HCT116 (cell line): ENCODE measurements at regions not wholly inside any gene's neighbourhood (a gene's known extent, or its start where the extent isn't known, plus 50 kb on each side); places are given as distances from the start of the nearest gene placed in this dataset.
A peak's percentile ranks its signal among the peaks of the same experiment; 100 is the strongest.

Source experiments
- ATAC-seq: fragments of 200-7000 bp; cut with Tn5 transposase; 2 replicates; pipeline ENCODE4 v1.9.1; 2020; ENCODE audit warnings: mild to moderate bottlenecking, moderate library complexity
- BruUV-seq: library from RNA; stranded (reverse); fragments of 400-500 nt; replicated peaks from 2 replicates; lab custom pipeline; 2021; lab: Mats Ljungman, UMichigan
- CTCF ChIA-PET: fragments of 300-600 bp; sonication (Branson Sonifier 250); formaldehyde crosslinking; loops from one replicate; lab custom pipeline; 2021; ENCODE audit warnings: antibody characterized with exemption; lab: Charles Lee
- POLR2A ChIA-PET: fragments of 300-600, 350-600 bp; sonication (Branson Sonifier 250); formaldehyde crosslinking; loops from one replicate; lab custom pipeline; 2021; ENCODE audit warnings: antibody characterized with exemption; lab: Charles Lee
- RAD21 ChIA-PET, 2 experiments: fragments of 300-600 bp; sonication (Branson Sonifier 250); formaldehyde crosslinking; loops; one replicate each; lab custom pipeline; 2023; ENCODE audit warnings: low total read pairs in 2 of 2; ENCODE audit not compliant: uncharacterized antibody in 2 of 2, unreplicated experiment in 2 of 2, low non-redundant PET in 1 of 2; lab: Charles Lee
- DNase-seq: peaks from one replicate; pipeline ENCODE4 v3.0.0-alpha.2; 2010; ENCODE audit warnings: low read depth, low spot score
- H2AFZ ChIP-seq: fragments of 200-600 bp; shearing (Covaris generic), sonication (generic); 2 replicates; pipeline ENCODE4 v1.6.1; 2017; ENCODE audit warnings: low read depth, mixed run types, mixed read lengths, antibody characterized with exemption, low read length; ENCODE audit not compliant: poor library complexity, severe bottlenecking
- H3K27ac ChIP-seq: 2 replicates; pipeline ENCODE4 v1.5.1; 2012; ENCODE audit warnings: low read depth, low read length
- H3K27me3 ChIP-seq: fragments of 200-600 bp; sonication (generic); 2 replicates; pipeline ENCODE4 v1.6.1; 2016; ENCODE audit warnings: mixed run types, low read length, mixed read lengths; ENCODE audit not compliant: insufficient read depth
- H3K36me3 ChIP-seq, 2 experiments: fragments of 200-500 bp in 1 of 2; fragments of 200-600 bp in 1 of 2; sonication (Bioruptor generic) in 1 of 2; sonication (generic) in 1 of 2; 2 replicates each; pipeline versions ENCODE4 v1.5.1 to v1.6.1; 2014 to 2016; ENCODE audit warnings: low read length in 2 of 2, inconsistent platforms in 1 of 2, mixed read lengths in 1 of 2, mixed run types in 1 of 2; ENCODE audit not compliant: insufficient read depth in 2 of 2, control insufficient read depth in 1 of 2
- H3K4me1 ChIP-seq, 2 experiments: fragments of 200-600 bp in 1 of 2; sonication (generic) in 1 of 2; 2 replicates each; pipeline versions ENCODE4 v1.5.1 to v1.6.1; 2012 to 2017; ENCODE audit warnings: low read length in 2 of 2, inconsistent platforms in 1 of 2, mild to moderate bottlenecking in 1 of 2, mixed read lengths in 1 of 2, mixed run types in 1 of 2, moderate library complexity in 1 of 2; ENCODE audit not compliant: insufficient read depth in 2 of 2, control insufficient read depth in 1 of 2
- H3K4me2 ChIP-seq: fragments of 200-600 bp; sonication (generic); 2 replicates; pipeline ENCODE4 v1.6.1; 2017; ENCODE audit warnings: mixed run types, low read length, mixed read lengths
- H3K4me3 ChIP-seq, 2 experiments: fragments of 200-600 bp in 1 of 2; sonication (generic) in 1 of 2; replicated peaks in 1 of 2; 2 replicates each; pipeline ENCODE4 v1.5.1; 2011 to 2016; ENCODE audit warnings: low read length in 2 of 2, control low read depth in 1 of 2, low read depth in 1 of 2, mild to moderate bottlenecking in 1 of 2, mixed read lengths in 1 of 2, mixed run types in 1 of 2
- H3K79me2 ChIP-seq: fragments of 200-600 bp; sonication (generic); 2 replicates; pipeline ENCODE4 v1.6.1; 2017; ENCODE audit warnings: mild to moderate bottlenecking, mixed run types, low read length, moderate library complexity, mixed read lengths; ENCODE audit not compliant: insufficient read depth
- H3K9ac ChIP-seq: fragments of 200-600 bp; sonication (generic); 2 replicates; pipeline ENCODE4 v1.6.1; 2016; ENCODE audit warnings: low read length, mixed read lengths
- H3K9me2 ChIP-seq: fragments of 200-600 bp; sonication (generic), shearing (Covaris generic); 2 replicates; pipeline ENCODE4 v1.6.1; 2017; ENCODE audit warnings: mixed run types, mild to moderate bottlenecking, moderate library complexity; ENCODE audit not compliant: insufficient read depth
- H3K9me3 ChIP-seq, 2 experiments: fragments of 200-500 bp in 1 of 2; fragments of 200-600 bp in 1 of 2; sonication (Bioruptor generic) in 1 of 2; sonication (generic) in 1 of 2; 2 replicates each; pipeline ENCODE4 v1.6.1; 2014 to 2017; ENCODE audit warnings: low read length in 2 of 2, mixed read lengths in 2 of 2, inconsistent platforms in 1 of 2, low read depth in 1 of 2, mild to moderate bottlenecking in 1 of 2, mixed run types in 1 of 2, moderate library complexity in 1 of 2; ENCODE audit not compliant: control insufficient read depth in 1 of 2, insufficient read depth in 1 of 2
- H4K20me1 ChIP-seq: fragments of 200-600 bp; sonication (generic), shearing (Covaris generic); 2 replicates; pipeline ENCODE4 v1.6.1; 2017; ENCODE audit warnings: mixed run types, mild to moderate bottlenecking, moderate library complexity; ENCODE audit not compliant: insufficient read depth
- CEBPB ChIP-seq: IDR thresholded peaks from 2 replicates; pipeline ENCODE4 v1.6.1; 2012; ENCODE audit warnings: low read depth
- ELF1 ChIP-seq: IDR thresholded peaks from 2 replicates; pipeline ENCODE4 v1.6.1; 2012; ENCODE audit warnings: low read depth, borderline replicate concordance
- JUND ChIP-seq: IDR thresholded peaks from 2 replicates; pipeline ENCODE4 v1.6.1; 2012
- MAX ChIP-seq: IDR thresholded peaks from 2 replicates; pipeline ENCODE4 v1.6.1; 2012
- POLR2AphosphoS5 ChIP-seq: IDR thresholded peaks from 2 replicates; pipeline ENCODE4 v1.6.1; 2011; ENCODE audit warnings: mild to moderate bottlenecking, low read depth, low read length, moderate library complexity
- SIN3A ChIP-seq: IDR thresholded peaks from 2 replicates; pipeline ENCODE4 v1.6.1; 2012; ENCODE audit warnings: low read depth
- SP1 ChIP-seq: IDR thresholded peaks from 2 replicates; pipeline ENCODE4 v1.6.1; 2012; ENCODE audit warnings: low read depth
- TCF7L2 ChIP-seq: IDR thresholded peaks from 2 replicates; pipeline ENCODE4 v1.7.0; 2011; ENCODE audit warnings: borderline replicate concordance, inconsistent platforms; ENCODE audit not compliant: insufficient read depth, insufficient read length; ENCODE audit errors: extremely low read depth
- ZBTB33 ChIP-seq: IDR thresholded peaks from 2 replicates; pipeline ENCODE4 v1.6.1; 2011; ENCODE audit warnings: mild to moderate bottlenecking, low read length, moderate library complexity; ENCODE audit not compliant: insufficient replicate concordance; ENCODE audit errors: extremely low read depth
- ZNF274 ChIP-seq: fragments of 200-500 bp; sonication (Bioruptor generic); IDR thresholded peaks from 2 replicates; pipeline ENCODE4 v1.6.1; 2014; ENCODE audit warnings: mild to moderate bottlenecking, low read depth, low read length, inconsistent platforms
- intact Hi-C: fragments of 100-400 bp; cut with micrococcal nuclease; formaldehyde crosslinking; loops from 2 replicates; pipeline ENCODE4 v1.10.0; 2022

- TF ChIP-seq MAX (peak; percentile 74), ZNF274 (no peak), TCF7L2 (peak; percentile 70), POLR2AphosphoS5 (peak; percentile 73)
Measured at GRCh38 chr9:21677834-21678233, 124.6 kb upstream of the MTAP start (continued).

GRCh38 chr9:21679432-21679831 lies 123.0 kb upstream of the MTAP start:
- ATAC-seq (no peak), DNase-seq (no peak)
- Histone ChIP-seq H3K36me3 (no peaks in the 10 kb centered on the region), H3K4me2 (peak overlapping the region; percentile 31; the same call in 1 of the 2 replicates), H3K27ac (peak overlapping the region; percentile 99), H3K9ac (peak overlapping the region; percentile 53), H3K4me3 (no peak overlapping the region), H4K20me1 (no peaks in the 10 kb centered on the region), H3K27me3 (no peaks in the 10 kb centered on the region), H3K79me2 (peaks cover 91% of the 10 kb centered on the region), H3K4me1 (peaks cover 93 to 100% of the 10 kb centered on the region in 2 experiments), H3K9me2 (no peaks in the 10 kb centered on the region), H2AFZ (no peak overlapping the region), H3K9me3 (no peaks in the 10 kb centered on the region)
- ChIA-PET RAD21 (no interaction called here), POLR2A (interaction anchor here (1.0 to 1.4 kb wide), 2 partner anchors 86 to 88 kb away, joined by 3 read pairs; no protein-coding TSS in a partner anchor), CTCF (no interaction called here)
- intact Hi-C loops: loop anchor here (2.0 kb wide), 1 partner anchor 65 kb away; no protein-coding TSS in a partner anchor
- TF ChIP-seq SP1 (0 out of 2 replicates have a peak, but pooled peaks have one; percentile 19), SIN3A (no peak)
- BruUV-seq: no TSS peak

GRCh38 chr9:21680590-21680989 lies 121.8 kb upstream of the MTAP start:
- DNase-seq: no peak

More at GRCh38 chr9:21680590-21680989, 121.8 kb upstream of the MTAP start:
- Histone ChIP-seq H3K9ac (peak overlapping the region; percentile 71), H3K9me2 (no peaks in the 10 kb centered on the region), H4K20me1 (no peaks in the 10 kb centered on the region), H3K36me3 (no peaks in the 10 kb centered on the region), H2AFZ (no peak overlapping the region), H3K4me2 (peak overlapping the region; percentile 57), H3K9me3 (no peaks in the 10 kb centered on the region), H3K79me2 (peaks cover 88% of the 10 kb centered on the region), H3K4me1 (peaks cover 91 to 100% of the 10 kb centered on the region in 2 experiments), H3K27me3 (no peaks in the 10 kb centered on the region), H3K27ac (peak overlapping the region; percentile 99), H3K4me3 (no peak overlapping the region)
- ChIA-PET RAD21 (no interaction called here), CTCF (no interaction called here), POLR2A (interaction anchor here (2.3 to 11.4 kb wide), 4 partner anchors 10 to 122 kb away, joined by 5 to 154 read pairs (median 64); no protein-coding TSS in a partner anchor)
- ATAC-seq: no peak
- no TSS peak for BruUV-seq
- intact Hi-C loops: no loop called here
- TF ChIP-seq POLR2AphosphoS5 (no peak), ZBTB33 (no peak), ELF1 (no peak), CEBPB (no peak), JUND (no peak), SIN3A (no peak), TCF7L2 (no peak)
